Breast epithelium (tissue), 3 donors: ENCODE measurements at regions not wholly inside any gene's neighbourhood (a gene's known extent, or its start where the extent isn't known, plus 50 kb on each side); places are given as distances from the start of the nearest gene placed in this dataset.

Experiments
- POLR2A ChIP-seq: fragments of 450-650 bp; IDR thresholded peaks from one replicate; pipeline ENCODE4 v1.6.1; 2016; ENCODE audit warnings: antibody characterized with exemption, mild to moderate bottlenecking, moderate library complexity
- TF ChIP-seq, protein P1 (sequence below), 3 donors: fragments of 450-650 bp; IDR thresholded peaks; one replicate each; pipeline ENCODE4 v1.5.1; 2016 to 2017; ENCODE audit warnings: antibody characterized with exemption in 3 of 3, mild to moderate bottlenecking in 3 of 3, moderate library complexity in 3 of 3

DNA sequence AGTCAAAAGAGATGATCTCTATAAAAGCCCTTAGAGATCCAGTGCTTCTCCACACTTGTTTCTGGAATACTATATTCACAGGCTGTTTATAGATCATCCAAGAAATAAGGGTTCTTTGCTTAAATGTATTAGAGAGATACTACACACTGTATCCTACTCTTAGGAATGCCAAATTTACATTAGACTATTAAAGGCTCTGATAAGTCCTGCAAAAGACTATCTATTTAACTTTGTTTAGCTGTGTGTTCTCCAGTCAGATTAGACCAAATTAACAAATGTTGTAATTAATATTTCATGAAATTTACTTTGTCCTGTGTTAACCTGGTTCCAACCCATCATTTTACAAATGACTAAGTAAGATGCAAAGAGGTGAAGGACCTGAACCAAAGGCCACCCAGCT lies 260.5 kb upstream of the ZIC3 start:
- TF ChIP-seq, protein P1, sequence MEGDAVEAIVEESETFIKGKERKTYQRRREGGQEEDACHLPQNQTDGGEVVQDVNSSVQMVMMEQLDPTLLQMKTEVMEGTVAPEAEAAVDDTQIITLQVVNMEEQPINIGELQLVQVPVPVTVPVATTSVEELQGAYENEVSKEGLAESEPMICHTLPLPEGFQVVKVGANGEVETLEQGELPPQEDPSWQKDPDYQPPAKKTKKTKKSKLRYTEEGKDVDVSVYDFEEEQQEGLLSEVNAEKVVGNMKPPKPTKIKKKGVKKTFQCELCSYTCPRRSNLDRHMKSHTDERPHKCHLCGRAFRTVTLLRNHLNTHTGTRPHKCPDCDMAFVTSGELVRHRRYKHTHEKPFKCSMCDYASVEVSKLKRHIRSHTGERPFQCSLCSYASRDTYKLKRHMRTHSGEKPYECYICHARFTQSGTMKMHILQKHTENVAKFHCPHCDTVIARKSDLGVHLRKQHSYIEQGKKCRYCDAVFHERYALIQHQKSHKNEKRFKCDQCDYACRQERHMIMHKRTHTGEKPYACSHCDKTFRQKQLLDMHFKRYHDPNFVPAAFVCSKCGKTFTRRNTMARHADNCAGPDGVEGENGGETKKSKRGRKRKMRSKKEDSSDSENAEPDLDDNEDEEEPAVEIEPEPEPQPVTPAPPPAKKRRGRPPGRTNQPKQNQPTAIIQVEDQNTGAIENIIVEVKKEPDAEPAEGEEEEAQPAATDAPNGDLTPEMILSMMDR (IDR thresholded peaks at IDR 0.05) = no peak
- TF ChIP-seq POLR2A = no peak
